H9 (cell line): ENCODE measurements at regions not wholly inside any gene's neighbourhood (a gene's known extent, or its start where the extent isn't known, plus 50 kb on each side); places are given as distances from the start of the nearest gene placed in this dataset.
A peak's percentile ranks its signal among the peaks of the same experiment; 100 is the strongest.

Experiments
- DNase-seq: peaks from one replicate; pipeline ENCODE4 v3.0.0-alpha.2; 2017
- H2AFZ ChIP-seq: one replicate; pipeline ENCODE4 v1.6.1; 2013; ENCODE audit warnings: mild to moderate bottlenecking, low read length, control low read depth, moderate library complexity
- H2AK5ac ChIP-seq: 2 replicates; pipeline ENCODE4 v1.6.1; 2013; ENCODE audit warnings: low read length, control low read depth, mixed read lengths; ENCODE audit not compliant: insufficient read length
- H2BK120ac ChIP-seq: one replicate; pipeline ENCODE4 v1.6.1; 2013; ENCODE audit warnings: low read depth, mild to moderate bottlenecking, low read length, control low read depth, inconsistent platforms; ENCODE audit not compliant: poor library complexity, severe bottlenecking
- H2BK12ac ChIP-seq: 2 replicates; pipeline ENCODE4 v1.6.1; 2013; ENCODE audit warnings: low read length, control low read depth, mixed read lengths, low read depth; ENCODE audit not compliant: insufficient read length
- H2BK15ac ChIP-seq: 2 replicates; pipeline ENCODE4 v1.6.1; 2013; ENCODE audit warnings: low read depth, low read length, control low read depth
- H2BK20ac ChIP-seq: one replicate; pipeline ENCODE4 v1.6.1; 2013; ENCODE audit warnings: low read depth, mild to moderate bottlenecking, low read length, control low read depth, inconsistent platforms; ENCODE audit not compliant: poor library complexity, severe bottlenecking
- H2BK5ac ChIP-seq: 2 replicates; pipeline ENCODE4 v1.6.1; 2013; ENCODE audit warnings: low read length, control low read depth, mixed read lengths; ENCODE audit not compliant: insufficient read length
- H3K14ac ChIP-seq: 2 replicates; pipeline ENCODE4 v1.6.1; 2013; ENCODE audit warnings: low read length, control low read depth; ENCODE audit not compliant: insufficient read depth
- H3K18ac ChIP-seq: 2 replicates; pipeline ENCODE4 v1.6.1; 2013; ENCODE audit warnings: low read depth, mild to moderate bottlenecking, mixed read lengths, low read length, control low read depth; ENCODE audit not compliant: insufficient read length
- H3K23ac ChIP-seq: 2 replicates; pipeline ENCODE4 v1.6.1; 2013; ENCODE audit warnings: low read length, control low read depth, mixed read lengths, low read depth; ENCODE audit not compliant: insufficient read length
- H3K23me2 ChIP-seq: 2 replicates; pipeline ENCODE4 v1.6.1; 2013; ENCODE audit warnings: low read depth, mild to moderate bottlenecking, mixed read lengths, low read length, control low read depth; ENCODE audit not compliant: insufficient read length, poor library complexity, severe bottlenecking
- H3K27ac ChIP-seq: 2 replicates; pipeline ENCODE4 v1.5.1; 2013; ENCODE audit warnings: low read length, control low read depth, mixed read lengths, low read depth; ENCODE audit not compliant: insufficient read length
- H3K27me3 ChIP-seq: 2 replicates; pipeline ENCODE4 v1.6.1; 2013; ENCODE audit warnings: low read length, control low read depth, inconsistent platforms; ENCODE audit not compliant: insufficient read depth
- H3K4ac ChIP-seq: 2 replicates; pipeline ENCODE4 v1.6.1; 2013; ENCODE audit warnings: low read depth, mild to moderate bottlenecking, control low read depth, inconsistent platforms, low read length, moderate library complexity
- H3K4me1 ChIP-seq: 2 replicates; pipeline ENCODE4 v1.6.1; 2013; ENCODE audit warnings: low read length, control low read depth, inconsistent platforms; ENCODE audit not compliant: insufficient read depth
- H3K4me2 ChIP-seq: 2 replicates; pipeline ENCODE4 v1.6.1; 2013; ENCODE audit warnings: low read length, control low read depth, mixed read lengths; ENCODE audit not compliant: insufficient read length, insufficient read depth
- H3K56ac ChIP-seq: 2 replicates; pipeline ENCODE4 v1.6.1; 2013; ENCODE audit warnings: low read depth, mild to moderate bottlenecking, mixed read lengths, low read length, control low read depth; ENCODE audit not compliant: insufficient read length
- H3K79me1 ChIP-seq: 2 replicates; pipeline ENCODE4 v1.6.1; 2013; ENCODE audit warnings: low read depth, mild to moderate bottlenecking, moderate library complexity, low read length, control low read depth, inconsistent platforms; ENCODE audit not compliant: insufficient read depth, poor library complexity, severe bottlenecking
- H3K79me2 ChIP-seq: 2 replicates; pipeline ENCODE4 v1.6.1; 2013; ENCODE audit warnings: low read length, control low read depth, inconsistent platforms; ENCODE audit not compliant: insufficient read depth
- H3K9ac ChIP-seq: 2 replicates; pipeline ENCODE4 v1.6.1; 2013; ENCODE audit warnings: low read length, control low read depth, mixed read lengths; ENCODE audit not compliant: insufficient read length; ENCODE audit errors: extremely low read depth
- H3K9me3 ChIP-seq: one replicate; pipeline ENCODE4 v1.6.1; 2013; ENCODE audit warnings: low read depth, low read length, inconsistent platforms; ENCODE audit not compliant: control insufficient read depth
- H3T11ph ChIP-seq: one replicate; pipeline ENCODE4 v1.6.1; 2013; ENCODE audit warnings: mild to moderate bottlenecking, low read length, control low read depth, inconsistent platforms
- H4K20me1 ChIP-seq: one replicate; pipeline ENCODE4 v1.6.1; 2013; ENCODE audit not compliant: control insufficient read depth, insufficient read length, insufficient read depth
- H4K5ac ChIP-seq: 2 replicates; pipeline ENCODE4 v1.6.1; 2013; ENCODE audit warnings: low read depth, mild to moderate bottlenecking, mixed read lengths, low read length, control low read depth; ENCODE audit not compliant: insufficient read length
- H4K8ac ChIP-seq: replicated peaks from 2 replicates; pipeline ENCODE4 v1.6.1; 2013; ENCODE audit warnings: low read length, control low read depth, mixed read lengths, low read depth; ENCODE audit not compliant: insufficient read length
- H4K91ac ChIP-seq: 2 replicates; pipeline ENCODE4 v1.6.1; 2013; ENCODE audit warnings: low read depth, mild to moderate bottlenecking, moderate library complexity, mixed read lengths, low read length, control low read depth; ENCODE audit not compliant: insufficient read length
- H3K27ac Mint-ChIP-seq, 3 experiments: 2 replicates in 2 of 3; 3 replicates in 1 of 3; pipeline ENCODE4 v1.8.0; 2020 to 2021; ENCODE audit warnings: mixed read lengths in 3 of 3, mild to moderate bottlenecking in 1 of 3, moderate library complexity in 1 of 3
- H3K27me3 Mint-ChIP-seq: 2 replicates; pipeline ENCODE4 v1.8.0; 2021; ENCODE audit warnings: low read depth, mild to moderate bottlenecking, moderate library complexity, mixed read lengths
- H3K36me3 Mint-ChIP-seq, 3 experiments: 2 replicates in 2 of 3; 3 replicates in 1 of 3; pipeline ENCODE4 v1.8.0; 2020 to 2021; ENCODE audit warnings: low read depth in 3 of 3, mixed read lengths in 3 of 3; ENCODE audit not compliant: insufficient read depth in 1 of 3
- H3K4me1 Mint-ChIP-seq, 2 experiments: 2 replicates each; pipeline ENCODE4 v1.8.0; 2020; ENCODE audit warnings: mixed read lengths in 2 of 2
- H3K4me3 Mint-ChIP-seq, 2 experiments: 2 replicates in 1 of 2; 3 replicates in 1 of 2; pipeline ENCODE4 v1.8.0; 2020 to 2021; ENCODE audit warnings: mild to moderate bottlenecking in 2 of 2, mixed read lengths in 2 of 2, moderate library complexity in 1 of 2
- H3K9me3 Mint-ChIP-seq, 2 experiments: 2 replicates in 1 of 2; 3 replicates in 1 of 2; pipeline ENCODE4 v1.8.0; 2020; ENCODE audit warnings: mild to moderate bottlenecking in 2 of 2, mixed read lengths in 2 of 2, moderate library complexity in 1 of 2
- CTCF ChIP-seq: fragments of 200-600 bp; sonication (generic); conservative IDR thresholded peaks from 3 replicates; pipeline ENCODE4 v1.8.0; 2021; ENCODE audit warnings: antibody characterized with exemption, mild to moderate bottlenecking
- WGBS: extraction: QIAGEN DNeasy Blood & Tissue Kit; methylation state at CpG from one replicate; pipeline ENCODE4 v1.1.7; 2013; ENCODE audit warnings: missing lambda C conversion rate, low lambda C conversion rate, mixed read lengths; ENCODE audit not compliant: insufficient read length; ENCODE audit errors: extremely low coverage; 5-methylcytosine and 5-hydroxymethylcytosine counted together

GRCh38 chr17:53150101-53150698 is 672.5 kb upstream of the KIF2B start:
- Histone ChIP-seq H3K23me2 (no peaks in the 10 kb centered on the region), H3T11ph (no peak overlapping the region), H2AFZ (no peak overlapping the region), H3K27me3 (no peaks in the 10 kb centered on the region), H3K9ac (no peak overlapping the region), H2BK15ac (no peak overlapping the region), H2BK120ac (no peak overlapping the region), H3K9me3 (no peaks in the 10 kb centered on the region), H3K79me1 (no peaks in the 10 kb centered on the region), H3K56ac (no peak overlapping the region), H3K14ac (no peak overlapping the region), H4K91ac (no peak overlapping the region), H3K27ac (no peak overlapping the region), H4K20me1 (no peaks in the 10 kb centered on the region), H3K23ac (no peak overlapping the region), H4K8ac (no peak overlapping the region), H2BK5ac (no peak overlapping the region), H3K4me1 (no peaks in the 10 kb centered on the region), H4K5ac (no peak overlapping the region), H3K79me2 (no peaks in the 10 kb centered on the region), H3K4ac (no peak overlapping the region), H3K18ac (no peak overlapping the region), H3K4me2 (no peak overlapping the region), H2BK12ac (no peak overlapping the region), H2AK5ac (no peak overlapping the region), H2BK20ac (no peak overlapping the region)
- no peak overlapping the region for H3K27ac Mint-ChIP-seq
- H3K36me3 Mint-ChIP-seq = peaks cover 0 to 4% (median 0%) of the 10 kb centered on the region in 3 experiments; a peak in 1 of 7 replicates
- H3K4me1 Mint-ChIP-seq = peaks cover 13 to 17% of the 10 kb centered on the region in 2 experiments
- TF ChIP-seq CTCF = peak; percentile 64
- no peak for DNase-seq
- no CpG with 5 or more reads among the region's 2 CpGs for WGBS
- H3K27me3 Mint-ChIP-seq = no peaks in the 10 kb centered on the region
- H3K9me3 Mint-ChIP-seq = no peaks in the 10 kb centered on the region; a peak in 2 of 5 replicates
- no peak overlapping the region for H3K4me3 Mint-ChIP-seq
